NOMO-1 (cell line): ENCODE measurements at regions not wholly inside any gene's neighbourhood (a gene's known extent, or its start where the extent isn't known, plus 50 kb on each side); places are given as distances from the start of the nearest gene placed in this dataset.
A peak's percentile ranks its signal among the peaks of the same experiment; 100 is the strongest.

ENCODE experiments used
- DNase-seq, 2 experiments: peaks; one replicate each; lab custom pipeline; 2025; ENCODE audit not compliant: unreplicated experiment in 2 of 2; lab: John Stamatoyannopoulos, UW

GRCh38 chr3:64825404-64826120 is 137.8 kb upstream of the ADAMTS9 start:
- no peak for DNase-seq

- DNase-seq = no peak
These were observed 136.7 kb upstream of the ADAMTS9 start for GRCh38 chr3:64824394-64824909.

- DNase-seq = no peak
These were observed 130.4 kb upstream of the ADAMTS9 start for GRCh38 chr3:64818196-64818595.

- DNase-seq = no peak
These were observed 128.6 kb upstream of the ADAMTS9 start for GRCh38 chr3:64816355-64816754.

GRCh38 chr3:64815789-64816188 is 128.0 kb upstream of the ADAMTS9 start:
- no peak for DNase-seq

GRCh38 chr3:64815195-64815631 is 127.4 kb upstream of the ADAMTS9 start:
- no peak for DNase-seq

GRCh38 chr3:64814351-64814750 is 126.6 kb upstream of the ADAMTS9 start:
- DNase-seq = no peak

- DNase-seq = no peak
These were observed 125.5 kb upstream of the ADAMTS9 start for GRCh38 chr3:64813326-64813725.

GRCh38 chr3:64809086-64809485 is 121.3 kb upstream of the ADAMTS9 start:
- DNase-seq = no peak

GRCh38 chr3:64808061-64808460 is 120.3 kb upstream of the ADAMTS9 start:
- no peak for DNase-seq

- no peak for DNase-seq
These were observed 119.1 kb upstream of the ADAMTS9 start for GRCh38 chr3:64806668-64807605.

GRCh38 chr3:64805978-64806377 is 118.2 kb upstream of the ADAMTS9 start:
- no peak for DNase-seq

- DNase-seq = no peak
These were observed 117.4 kb upstream of the ADAMTS9 start for GRCh38 chr3:64805248-64805647.

- no peak for DNase-seq
These were observed 115.7 kb upstream of the ADAMTS9 start for GRCh38 chr3:64803469-64803868.

- no peak for DNase-seq
These were observed 114.7 kb upstream of the ADAMTS9 start for GRCh38 chr3:64802460-64802859.

- DNase-seq = no peak
These were observed 114.1 kb upstream of the ADAMTS9 start for GRCh38 chr3:64801856-64802255.

- no peak for DNase-seq
These were observed 111.8 kb upstream of the ADAMTS9 start for GRCh38 chr3:64799606-64800005.

GRCh38 chr3:64798316-64798715 is 110.5 kb upstream of the ADAMTS9 start:
- no peak for DNase-seq

GRCh38 chr3:64796607-64797399 is 109.0 kb upstream of the ADAMTS9 start:
- peak in 1 of 2 experiments; percentile 28 for DNase-seq

- DNase-seq = no peak
These were observed 104.6 kb upstream of the ADAMTS9 start for GRCh38 chr3:64792445-64792844.

GRCh38 chr3:64789111-64789510 is 101.3 kb upstream of the ADAMTS9 start:
- no peak for DNase-seq
